ENCODE measurements at regions not wholly inside any gene's neighbourhood (a gene's known extent, or its start where the extent isn't known, plus 50 kb on each side); places are given as distances from the start of the nearest gene placed in this dataset.

DNA sequence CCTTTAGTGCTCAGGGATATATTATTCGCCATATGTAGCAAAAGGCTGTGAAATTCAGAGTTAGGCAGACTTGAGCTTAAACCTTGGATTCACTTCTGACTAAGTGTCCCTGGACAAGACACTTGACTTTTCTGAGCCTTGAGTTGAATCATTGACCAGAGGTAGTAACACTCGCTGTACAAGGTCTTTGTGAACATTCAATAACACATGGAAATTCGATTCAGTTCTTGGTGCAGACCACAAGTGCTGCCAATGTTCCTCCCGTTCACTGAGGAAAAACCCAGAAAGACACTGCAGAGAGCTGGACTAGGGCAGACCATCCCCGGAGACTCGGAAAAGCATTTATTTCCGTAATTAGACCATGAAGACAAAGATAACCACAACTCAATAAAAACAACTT is 901.4 kb downstream of the AACS start:
- no peak for DNase-seq (ENCODE audit: low read depth in 1 of 2, low spot score in 2 of 2)
- H3K4me3 ChIP-seq, result no peak overlapping the region
- no peaks in the 10 kb centered on the region for H3K27me3 ChIP-seq (replicated peaks)
- H3K4me1 ChIP-seq (replicated peaks), result no peaks in the 10 kb centered on the region
- no peaks in the 10 kb centered on the region for H3K36me3 ChIP-seq
- H3K9me3 ChIP-seq (replicated peaks), result no peaks in the 10 kb centered on the region; the same call in 1 of the 2 replicates
- no peak overlapping the region for H3K27ac ChIP-seq

GRCh38 chr12:125968413-125968812 is 903.2 kb downstream of the AACS start:
- no peak for DNase-seq (ENCODE audit: low read depth in 1 of 2, low spot score in 2 of 2)
- H3K4me3 ChIP-seq, result no peak overlapping the region
- H3K36me3 ChIP-seq, result no peaks in the 10 kb centered on the region
- H3K9me3 ChIP-seq (replicated peaks), result no peaks in the 10 kb centered on the region
- no peaks in the 10 kb centered on the region for H3K4me1 ChIP-seq (replicated peaks)
- no peak overlapping the region for H3K27ac ChIP-seq
- no peaks in the 10 kb centered on the region for H3K27me3 ChIP-seq (replicated peaks)

DNA sequence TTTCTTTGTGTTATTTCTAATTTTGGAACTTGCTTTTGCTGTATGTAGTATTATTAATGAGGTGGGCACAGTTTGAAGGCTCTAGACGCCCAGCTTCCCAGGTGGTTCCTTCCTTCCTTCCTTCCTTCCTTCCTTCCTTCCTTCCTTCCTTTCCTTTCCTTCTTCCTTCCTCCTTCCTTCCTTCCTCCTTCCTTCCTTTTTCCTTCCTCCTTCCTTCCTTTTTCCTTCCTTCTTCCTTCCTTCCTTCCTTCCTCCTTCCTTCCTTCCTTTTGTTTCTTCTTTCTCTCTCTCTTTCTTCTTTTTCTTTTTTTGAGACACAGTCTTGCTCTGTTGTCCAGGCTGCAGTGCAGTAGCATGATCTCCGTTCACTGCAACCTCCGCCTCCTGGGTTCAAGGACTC is 906.7 kb downstream of the AACS start:
- Histone ChIP-seq H3K36me3 (no peaks in the 10 kb centered on the region), H3K27me3 (replicated peaks) (no peaks in the 10 kb centered on the region), H3K27ac (no peak overlapping the region), H3K4me3 (no peak overlapping the region), H3K4me1 (replicated peaks) (no peaks in the 10 kb centered on the region), H3K9me3 (replicated peaks) (no peaks in the 10 kb centered on the region)
- DNase-seq (ENCODE audit: low read depth in 1 of 2, low spot score in 2 of 2), result no peak

GRCh38 chr12:125978286-125978685 is 913.1 kb downstream of the AACS start:
- Histone ChIP-seq H3K36me3 (no peaks in the 10 kb centered on the region), H3K27me3 (replicated peaks) (no peaks in the 10 kb centered on the region), H3K4me3 (no peak overlapping the region), H3K27ac (no peak overlapping the region), H3K4me1 (replicated peaks) (no peaks in the 10 kb centered on the region), H3K9me3 (replicated peaks) (no peaks in the 10 kb centered on the region; the same call in 1 of the 2 replicates)
- DNase-seq (ENCODE audit: low read depth in 1 of 2, low spot score in 2 of 2), result no peak

- no peak for DNase-seq (ENCODE audit: low read depth in 1 of 2, low spot score in 2 of 2)
- Histone ChIP-seq H3K27me3 (replicated peaks) (no peaks in the 10 kb centered on the region), H3K9me3 (replicated peaks) (no peaks in the 10 kb centered on the region; the same call in 1 of the 2 replicates), H3K4me3 (no peak overlapping the region), H3K27ac (no peak overlapping the region), H3K36me3 (no peaks in the 10 kb centered on the region), H3K4me1 (replicated peaks) (no peaks in the 10 kb centered on the region)
These were observed 916.5 kb downstream of the AACS start for GRCh38 chr12:125981610-125982253.

DNA sequence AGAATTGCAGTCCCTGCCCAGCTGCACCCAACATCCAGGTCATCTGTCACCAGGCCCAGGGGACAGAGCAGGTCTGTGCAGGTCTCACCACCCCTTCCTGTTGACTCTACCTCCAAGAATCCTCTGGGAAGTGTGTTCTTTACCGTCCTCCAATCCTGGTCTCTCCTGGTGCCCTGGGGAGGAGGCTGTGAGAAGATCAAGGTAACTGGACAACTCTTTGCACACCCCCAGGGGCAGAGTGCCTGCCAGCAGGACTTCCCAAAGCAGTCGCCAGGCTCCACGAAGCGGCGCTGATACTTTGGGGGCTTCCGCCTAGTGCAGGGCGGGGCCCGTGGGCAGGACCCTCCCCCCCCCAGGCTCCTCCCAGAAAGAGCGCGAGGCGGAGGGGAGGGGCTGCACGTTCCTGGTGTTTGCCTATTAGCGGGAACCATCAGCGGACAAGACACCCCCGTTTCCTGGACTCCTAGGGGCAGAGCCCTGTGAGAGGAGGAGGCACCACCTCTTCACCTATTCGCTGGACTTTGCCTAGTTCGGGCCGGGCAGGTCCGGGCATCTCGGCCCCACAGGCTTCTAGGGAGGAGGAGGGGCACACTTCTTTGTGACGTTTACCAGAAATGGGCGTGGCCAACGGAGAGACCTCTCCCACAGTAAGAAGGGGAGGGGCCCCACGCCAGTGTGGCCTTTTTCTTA is 918.0 kb downstream of the AACS start:
- Histone ChIP-seq H3K27ac (no peak overlapping the region), H3K4me3 (no peak overlapping the region)
- DNase-seq (ENCODE audit: low read depth in 1 of 2, low spot score in 2 of 2), result no peak

GRCh38 chr12:125983784-125984500 is 918.7 kb downstream of the AACS start:
- H3K4me1 ChIP-seq (replicated peaks), result no peaks in the 10 kb centered on the region
- no peaks in the 10 kb centered on the region for H3K36me3 ChIP-seq
- no peak overlapping the region for H3K27ac ChIP-seq
- DNase-seq (ENCODE audit: low read depth in 1 of 2, low spot score in 2 of 2), result no peak
- H3K9me3 ChIP-seq (replicated peaks), result no peaks in the 10 kb centered on the region; the same call in 1 of the 2 replicates
- H3K4me3 ChIP-seq, result no peak overlapping the region
- no peaks in the 10 kb centered on the region for H3K27me3 ChIP-seq (replicated peaks)

More for the DNA sequence above, 918.0 kb downstream of the AACS start:
- no peaks in the 10 kb centered on the region for H3K4me1 ChIP-seq (replicated peaks)
- H3K27me3 ChIP-seq (replicated peaks), result no peaks in the 10 kb centered on the region
- no peaks in the 10 kb centered on the region; the same call in 1 of the 2 replicates for H3K9me3 ChIP-seq (replicated peaks)
- no peaks in the 10 kb centered on the region for H3K36me3 ChIP-seq

- Histone ChIP-seq H3K4me3 (no peak overlapping the region), H3K36me3 (no peaks in the 10 kb centered on the region), H3K27me3 (replicated peaks) (no peaks in the 10 kb centered on the region), H3K4me1 (replicated peaks) (no peaks in the 10 kb centered on the region), H3K9me3 (replicated peaks) (no peaks in the 10 kb centered on the region), H3K27ac (no peak overlapping the region)
- no peak for DNase-seq (ENCODE audit: low read depth in 1 of 2, low spot score in 2 of 2)
These were observed 923.3 kb downstream of the AACS start for GRCh38 chr12:125988545-125988944.

GRCh38 chr12:125989696-125990095 is 924.5 kb downstream of the AACS start:
- Histone ChIP-seq H3K9me3 (replicated peaks) (no peaks in the 10 kb centered on the region), H3K36me3 (no peaks in the 10 kb centered on the region), H3K27me3 (replicated peaks) (no peaks in the 10 kb centered on the region), H3K4me3 (no peak overlapping the region), H3K4me1 (replicated peaks) (no peaks in the 10 kb centered on the region), H3K27ac (no peak overlapping the region)
- DNase-seq (ENCODE audit: low read depth in 1 of 2, low spot score in 2 of 2), result no peak

DNA sequence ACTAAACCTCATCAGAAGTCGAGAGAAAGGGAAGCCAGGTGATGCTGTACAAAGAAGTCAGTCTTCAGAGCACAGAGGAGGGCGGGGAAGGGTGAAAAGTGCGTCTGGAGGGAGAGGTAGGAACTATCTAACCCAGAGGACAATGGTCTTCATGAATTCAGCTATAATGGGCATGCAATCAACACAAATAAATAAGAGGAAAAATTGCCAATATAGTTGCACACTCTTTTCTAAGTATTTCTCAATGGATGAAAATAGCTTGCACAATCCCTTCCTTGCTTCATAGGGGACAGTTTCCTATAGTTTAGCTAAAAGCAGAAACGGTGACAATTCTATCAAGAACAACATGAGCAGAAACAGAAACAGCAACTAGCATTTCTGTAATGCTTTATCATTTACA is 931.2 kb downstream of the AACS start:
- H3K36me3 ChIP-seq, result no peaks in the 10 kb centered on the region
- no peaks in the 10 kb centered on the region for H3K4me1 ChIP-seq (replicated peaks)
- H3K9me3 ChIP-seq (replicated peaks), result peaks cover 3% of the 10 kb centered on the region; the same call in 1 of the 2 replicates
- no peak for DNase-seq (ENCODE audit: low read depth in 1 of 2, low spot score in 2 of 2)
- no peak overlapping the region for H3K27ac ChIP-seq
- H3K4me3 ChIP-seq, result no peak overlapping the region
- H3K27me3 ChIP-seq (replicated peaks), result no peaks in the 10 kb centered on the region

- no peaks in the 10 kb centered on the region for H3K36me3 ChIP-seq
These were observed 934.4 kb downstream of the AACS start for GRCh38 chr12:125999628-126000027.

DNA sequence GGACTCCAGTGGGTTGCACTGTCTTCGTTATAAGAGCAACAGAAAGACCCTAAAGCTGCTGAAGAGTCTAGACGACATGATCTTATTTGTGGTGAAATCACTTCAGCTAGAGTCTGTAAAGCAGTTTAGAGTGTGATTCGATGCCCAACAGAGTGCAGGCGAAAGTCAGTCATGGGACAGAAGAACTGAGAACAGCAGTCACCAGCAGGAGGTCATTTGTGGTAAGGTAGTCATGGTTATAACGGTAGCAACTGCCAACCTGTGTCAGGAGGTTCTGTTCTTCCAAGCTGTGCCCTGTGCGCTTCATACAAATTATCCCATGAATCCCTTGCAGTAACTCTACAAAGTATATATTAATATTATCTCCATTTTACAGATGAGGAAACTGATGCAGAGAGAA is 954.1 kb downstream of the AACS start:
- peaks cover 6% of the 10 kb centered on the region; the same call in 1 of the 2 replicates for H3K9me3 ChIP-seq (replicated peaks)
- H3K27me3 ChIP-seq (replicated peaks), result no peaks in the 10 kb centered on the region
- DNase-seq (ENCODE audit: low read depth in 1 of 2, low spot score in 2 of 2), result no peak
- H3K4me1 ChIP-seq (replicated peaks), result no peaks in the 10 kb centered on the region
- H3K36me3 ChIP-seq, result no peaks in the 10 kb centered on the region
- no peak overlapping the region for H3K27ac ChIP-seq
- H3K4me3 ChIP-seq, result no peak overlapping the region

More at GRCh38 chr12:125999628-126000027, 934.4 kb downstream of the AACS start:
- no peaks in the 10 kb centered on the region for H3K27me3 ChIP-seq (replicated peaks)
- H3K4me1 ChIP-seq (replicated peaks), result no peaks in the 10 kb centered on the region
- no peak overlapping the region for H3K4me3 ChIP-seq
- H3K9me3 ChIP-seq (replicated peaks), result peaks cover 3% of the 10 kb centered on the region; the same call in 1 of the 2 replicates
- DNase-seq (ENCODE audit: low read depth in 1 of 2, low spot score in 2 of 2), result no peak
- H3K27ac ChIP-seq, result no peak overlapping the region

DNA sequence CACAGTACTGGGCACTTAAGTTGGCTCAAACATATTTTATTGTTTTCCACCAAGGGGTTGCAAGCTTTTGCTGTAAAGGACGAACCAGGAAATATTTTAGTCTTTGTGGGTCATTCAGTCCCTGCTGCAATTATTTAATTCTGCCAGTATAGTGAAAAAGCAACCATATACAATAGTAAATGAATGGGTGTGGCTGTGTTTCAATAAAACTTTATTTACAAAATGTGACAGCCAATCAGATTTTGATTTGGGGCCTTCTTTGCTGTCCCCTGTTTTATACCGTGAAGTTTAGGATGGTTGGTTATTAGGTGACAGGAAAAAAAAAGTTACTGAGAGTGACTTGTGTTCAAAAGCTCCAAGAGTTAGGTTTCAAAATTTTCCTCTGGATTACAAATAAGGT is 956.4 kb downstream of the AACS start:
- Histone ChIP-seq H3K27me3 (replicated peaks) (no peaks in the 10 kb centered on the region), H3K27ac (no peak overlapping the region), H3K9me3 (replicated peaks) (no peaks in the 10 kb centered on the region), H3K36me3 (no peaks in the 10 kb centered on the region), H3K4me3 (no peak overlapping the region), H3K4me1 (replicated peaks) (no peaks in the 10 kb centered on the region)
- no peak for DNase-seq (ENCODE audit: low read depth in 1 of 2, low spot score in 2 of 2)

GRCh38 chr12:126027825-126028224 is 962.6 kb downstream of the AACS start:
- Histone ChIP-seq H3K36me3 (no peaks in the 10 kb centered on the region), H3K27ac (no peak overlapping the region), H3K4me3 (no peak overlapping the region), H3K4me1 (replicated peaks) (no peaks in the 10 kb centered on the region), H3K9me3 (replicated peaks) (no peaks in the 10 kb centered on the region; the same call in 1 of the 2 replicates), H3K27me3 (replicated peaks) (no peaks in the 10 kb centered on the region)
- no peak for DNase-seq (ENCODE audit: low read depth in 1 of 2, low spot score in 2 of 2)
